Islet precursor cell (in vitro differentiated cells): ENCODE measurements at regions not wholly inside any gene's neighbourhood (a gene's known extent, or its start where the extent isn't known, plus 50 kb on each side); places are given as distances from the start of the nearest gene placed in this dataset.
A peak's percentile ranks its signal among the peaks of the same experiment; 100 is the strongest.
"Not testable (repeated sequence)": the region's sequence is repeated elsewhere in the genome, so short reads cannot be mapped to it uniquely, and the experiment has no call there.

Source experiments
- DNase-seq: peaks from one replicate; pipeline ENCODE4 v3.0.0-alpha.2; 2018

GRCh38 chr7:35853194-35853593, 52.3 kb downstream of the SEPTIN7 start:
- not testable (repeated sequence) for DNase-seq

GRCh38 chr7:35854311-35854710, 53.5 kb downstream of the SEPTIN7 start:
- no peak for DNase-seq

DNA sequence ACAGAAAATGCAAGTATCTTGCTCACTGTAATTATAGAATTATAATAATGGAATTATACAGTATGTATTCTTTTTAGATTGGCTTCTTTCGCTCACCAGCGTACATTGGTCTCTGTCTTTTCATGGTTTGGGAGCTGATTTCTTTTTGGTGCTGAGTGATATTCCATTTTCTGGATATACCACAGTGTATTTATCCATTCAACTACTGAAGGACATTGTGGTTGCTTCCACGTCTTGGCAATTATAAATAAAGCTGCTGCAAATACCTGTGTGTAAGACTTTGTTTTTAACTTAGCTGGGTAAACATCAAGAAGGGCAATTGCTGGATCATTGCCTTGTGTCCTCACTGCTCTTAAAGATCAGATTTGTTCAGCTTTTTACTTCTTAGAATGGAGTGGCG, 55.3 kb downstream of the SEPTIN7 start:
- DNase-seq = no peak

DNA sequence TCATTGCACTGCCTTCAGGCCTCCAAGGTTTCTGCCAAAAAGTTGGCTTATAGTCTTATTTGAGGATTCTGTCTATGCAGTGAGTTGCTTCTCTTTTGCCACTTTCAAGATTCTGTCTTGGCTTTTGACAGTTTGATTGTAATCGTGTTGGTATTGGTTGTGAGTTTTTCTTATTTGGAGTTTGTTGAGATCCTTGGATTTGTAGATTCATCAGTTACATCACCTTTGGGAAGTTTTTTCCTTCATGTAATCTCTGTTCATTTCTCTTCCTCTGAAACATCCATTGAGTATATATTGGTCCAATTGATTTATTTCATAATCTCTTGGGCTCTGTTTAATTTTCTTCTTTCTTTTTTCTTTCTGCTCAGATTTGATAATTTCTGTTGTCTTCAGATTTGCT, 59.8 kb downstream of the SEPTIN7 start:
- no peak for DNase-seq

DNA sequence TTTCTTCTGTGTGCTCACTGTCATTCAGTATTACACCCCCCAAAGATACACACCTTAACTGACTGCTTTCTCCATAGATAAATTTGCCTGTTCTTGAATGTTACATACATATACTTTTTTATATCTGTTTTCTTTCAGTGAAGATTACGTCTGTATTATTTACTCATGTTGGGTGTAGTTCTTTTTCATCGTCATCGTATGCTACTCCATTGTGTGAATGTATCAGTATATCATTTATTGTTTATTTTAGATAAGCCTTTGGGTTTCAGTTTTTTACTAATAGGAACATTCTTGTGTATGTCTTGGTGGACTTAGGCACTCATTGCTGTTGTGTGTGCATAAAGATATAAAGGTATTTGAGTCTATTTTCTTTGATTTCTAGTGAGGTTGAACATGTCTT, 64.4 kb downstream of the SEPTIN7 start:
- no peak for DNase-seq

DNA sequence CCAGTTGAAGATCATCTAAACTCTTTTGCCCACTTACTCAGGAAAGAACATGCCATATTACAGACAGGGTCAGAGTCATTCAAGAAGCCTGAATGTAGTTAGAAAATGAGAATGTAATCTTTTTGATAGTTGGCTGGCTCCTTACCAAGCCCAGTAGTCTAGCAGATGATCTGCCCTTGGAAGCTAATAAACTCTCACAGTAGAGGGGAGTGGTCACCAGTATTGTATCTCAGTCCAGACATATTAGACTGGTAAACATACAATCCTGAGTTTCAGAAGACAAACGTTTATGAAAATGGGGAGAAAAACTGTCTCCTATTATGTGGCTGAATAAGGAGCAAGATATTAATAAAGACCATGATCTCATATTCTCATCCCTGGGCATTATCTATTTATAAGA, 65.3 kb downstream of the SEPTIN7 start:
- DNase-seq = no peak

DNA sequence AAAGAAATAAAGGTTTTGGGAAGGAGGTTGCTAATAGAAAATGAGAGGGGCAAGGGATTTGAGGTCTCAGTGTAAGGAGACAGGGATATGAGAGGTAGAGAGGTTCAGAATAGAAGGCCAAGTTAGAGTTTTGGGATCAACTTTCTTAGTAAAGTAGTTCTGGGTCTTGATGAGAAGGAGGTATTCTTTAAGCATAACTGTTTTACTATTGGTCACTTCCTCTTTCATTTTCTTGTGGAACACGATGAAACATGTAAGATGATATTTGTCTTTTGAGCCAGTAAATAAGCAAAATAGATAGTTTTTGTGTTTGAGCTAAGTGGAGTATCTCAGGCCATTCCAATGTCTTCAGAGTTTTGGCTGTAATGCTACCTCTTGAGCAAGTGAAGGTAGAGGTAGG, 68.3 kb downstream of the SEPTIN7 start:
- not testable (repeated sequence) for DNase-seq

DNA sequence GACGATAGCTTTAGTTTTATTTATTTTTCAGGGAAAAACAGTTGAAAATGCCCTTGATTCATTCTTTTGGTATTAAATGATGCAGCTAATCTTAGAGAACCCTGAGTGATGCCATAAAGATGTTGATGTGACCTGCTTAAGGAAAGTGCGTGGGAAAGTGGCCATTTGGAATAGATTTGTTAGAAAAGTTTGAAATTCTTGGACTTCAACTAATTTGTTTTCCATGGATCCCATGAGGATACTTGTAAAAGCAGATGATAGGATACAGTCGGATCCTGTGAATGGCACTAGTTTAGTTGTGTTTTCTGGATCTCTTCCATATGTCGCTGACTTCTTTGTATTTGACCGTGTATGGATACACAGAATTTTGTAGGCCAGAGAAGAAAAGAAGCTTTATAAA, 69.0 kb downstream of the SEPTIN7 start:
- no peak for DNase-seq

DNA sequence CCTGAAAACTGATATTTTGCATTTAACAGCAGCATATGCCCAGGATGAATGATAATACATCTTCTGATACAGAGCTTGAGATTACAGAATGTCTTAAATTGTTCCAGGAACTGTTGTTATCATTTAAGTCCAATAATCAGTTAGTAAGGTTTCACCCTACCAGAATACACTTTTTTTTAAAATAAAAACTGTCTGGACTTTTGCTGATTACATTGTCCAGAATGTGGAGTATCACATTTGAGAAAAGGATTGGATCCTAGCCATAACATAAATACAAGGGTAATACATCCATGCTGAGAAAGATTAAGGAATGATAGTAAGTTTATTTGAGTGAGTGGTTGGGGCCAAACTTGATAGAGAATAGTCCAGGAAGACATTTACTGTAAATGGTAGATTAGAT, 71.0 kb downstream of the SEPTIN7 start:
- DNase-seq = no peak

DNA sequence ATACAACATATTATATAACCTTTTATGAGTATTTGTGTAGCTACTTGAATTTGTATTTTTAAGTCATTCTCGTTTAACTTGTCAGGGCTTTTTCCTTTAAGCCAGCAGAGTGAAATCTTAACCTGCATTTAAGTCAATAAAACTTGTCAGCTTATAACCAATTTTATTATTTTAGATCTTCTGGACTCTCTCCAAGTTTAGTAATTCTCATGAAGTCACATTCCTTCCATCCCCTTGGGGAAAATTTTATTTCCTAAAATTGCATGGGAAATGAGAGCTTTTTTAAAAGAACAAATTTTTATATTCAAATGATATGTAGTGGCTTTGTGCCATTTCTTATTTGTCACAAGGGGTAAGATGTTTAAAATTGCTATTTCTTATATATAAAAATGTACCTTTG, 74.0 kb downstream of the SEPTIN7 start:
- no peak for DNase-seq

DNA sequence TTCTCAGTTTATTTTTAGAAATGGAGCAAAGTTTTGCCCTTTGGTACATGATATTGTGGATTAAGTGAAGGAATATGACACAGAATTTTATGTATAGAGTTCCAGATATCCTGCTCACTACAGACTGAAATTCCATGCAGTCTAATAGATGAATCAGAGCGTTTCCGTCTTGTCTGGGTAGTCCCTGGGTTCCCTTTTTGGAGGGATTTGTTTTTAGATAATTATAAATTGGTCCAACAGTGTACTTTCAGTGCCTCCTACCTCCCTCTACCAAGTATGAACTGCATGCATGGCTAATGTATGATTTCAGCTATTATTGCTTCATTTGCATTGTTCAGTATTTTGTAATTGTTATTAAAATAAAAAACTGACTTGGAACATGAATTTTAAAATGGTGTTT, 74.4 kb downstream of the SEPTIN7 start:
- no peak for DNase-seq

GRCh38 chr7:35878351-35878750, 77.5 kb downstream of the SEPTIN7 start:
- no peak for DNase-seq

GRCh38 chr7:35887430-35887829, 86.6 kb downstream of the SEPTIN7 start:
- not testable (repeated sequence) for DNase-seq

GRCh38 chr7:35889001-35889400, 88.1 kb downstream of the SEPTIN7 start:
- peak; percentile 83 for DNase-seq

DNA sequence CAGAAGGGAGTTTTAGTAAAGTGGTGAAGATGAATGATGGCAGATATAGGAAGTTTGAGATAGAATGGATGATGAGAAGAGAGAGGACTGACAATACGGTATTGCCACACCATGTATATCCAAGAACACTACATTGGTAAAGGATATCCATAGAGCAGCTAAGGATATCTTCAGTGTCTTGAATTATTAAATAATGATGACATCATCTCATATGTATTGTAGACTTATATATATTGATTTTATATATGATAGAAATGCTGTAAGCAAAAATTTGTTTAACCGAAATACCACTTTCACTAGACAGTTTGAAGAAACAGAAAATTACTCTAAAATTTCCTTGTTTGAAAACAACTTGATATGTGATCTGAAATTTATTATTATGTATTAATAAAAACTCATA, 89.0 kb downstream of the SEPTIN7 start:
- DNase-seq = no peak

GRCh38 chr7:35891004-35891830, 90.4 kb downstream of the SEPTIN7 start:
- no peak for DNase-seq

DNA sequence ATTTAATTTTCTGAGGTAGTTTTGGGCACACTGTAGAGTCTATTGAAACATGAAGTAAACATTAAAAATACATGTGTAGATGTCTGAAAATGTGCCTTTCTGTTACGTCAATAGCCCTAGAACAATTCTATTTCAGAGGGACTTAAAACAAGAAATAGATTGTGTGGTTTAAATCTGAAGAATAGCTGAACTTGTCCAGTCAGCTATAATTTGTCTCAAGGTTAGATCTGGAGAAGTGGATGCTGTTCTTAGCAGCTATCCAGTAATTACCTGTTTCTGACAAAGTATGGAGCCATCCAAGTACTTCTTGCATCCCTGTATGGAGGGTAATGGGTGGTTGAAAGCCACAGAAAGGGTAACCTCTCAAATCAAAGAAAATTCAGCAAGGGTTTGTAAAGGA, 92.8 kb downstream of the SEPTIN7 start:
- DNase-seq = no peak

GRCh38 chr7:35894721-35895120, 93.9 kb downstream of the SEPTIN7 start:
- DNase-seq = no peak

GRCh38 chr7:35900651-35901050, 99.8 kb downstream of the SEPTIN7 start:
- no peak for DNase-seq

- DNase-seq = peak; percentile 56
Observed at GRCh38 chr7:35905555-35905954, 104.7 kb downstream of the SEPTIN7 start.

DNA sequence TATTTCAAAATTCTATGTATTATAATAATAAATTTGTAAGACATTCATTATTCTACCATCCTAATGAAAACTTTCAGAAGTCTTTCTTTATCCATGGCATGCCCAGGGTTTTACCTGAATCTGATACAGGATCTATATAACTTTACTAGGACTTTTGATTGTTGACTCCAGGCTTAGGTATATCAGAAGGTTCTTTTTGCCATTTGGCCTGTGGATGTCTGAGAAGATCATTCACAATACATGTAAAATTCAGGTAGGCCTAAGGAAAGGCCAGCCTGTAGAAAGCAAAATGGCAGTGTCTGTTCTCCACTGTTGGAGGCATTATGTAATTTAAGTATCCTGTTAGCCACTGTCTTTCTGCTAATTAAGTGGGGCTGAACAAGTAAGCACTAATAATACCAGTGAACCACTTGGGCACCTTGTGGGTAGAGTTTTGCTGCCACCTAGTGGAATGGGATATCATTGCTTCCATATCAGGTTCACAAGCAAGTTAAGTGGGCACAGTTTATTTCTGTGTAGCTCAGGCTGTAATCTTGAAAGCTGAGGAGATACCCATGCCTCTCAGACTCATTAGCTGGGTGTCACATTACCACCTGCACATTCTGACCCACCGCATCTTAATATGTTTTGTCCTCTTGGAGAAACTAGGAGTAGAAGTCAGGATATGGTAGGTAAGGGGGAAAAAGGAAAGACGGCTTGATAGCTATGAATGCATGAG, 105.5 kb downstream of the SEPTIN7 start:
- peak; percentile 78 for DNase-seq

- DNase-seq = no peak
Observed at GRCh38 chr7:35908331-35909216, 107.7 kb downstream of the SEPTIN7 start.

GRCh38 chr7:35909870-35910357, 109.1 kb downstream of the SEPTIN7 start:
- no peak for DNase-seq
